MM.1S (cell line): ENCODE measurements at regions not wholly inside any gene's neighbourhood (a gene's known extent, or its start where the extent isn't known, plus 50 kb on each side); places are given as distances from the start of the nearest gene placed in this dataset.

Source experiments
- CTCF ChIP-seq: fragments of 300-600 bp; sonication (generic); IDR thresholded peaks from 2 replicates; pipeline ENCODE4 v1.5.1; 2016; ENCODE audit warnings: antibody characterized with exemption, low read length, mixed read lengths
- EZH2 ChIP-seq: fragments of 300-600 bp; sonication (generic); optimal IDR thresholded peaks from 2 replicates; pipeline ENCODE3; 2017; ENCODE audit warnings: low read depth, mild to moderate bottlenecking, antibody characterized with exemption, low read length, mixed read lengths

GRCh38 chr5:87828545-87829216 is 416.0 kb upstream of the CCNH start:
- TF ChIP-seq CTCF (no peak), EZH2 (no peak)
